Glutamatergic neuron (in vitro differentiated cells): ENCODE measurements at regions not wholly inside any gene's neighbourhood (a gene's known extent, or its start where the extent isn't known, plus 50 kb on each side); places are given as distances from the start of the nearest gene placed in this dataset.
A peak's percentile ranks its signal among the peaks of the same experiment; 100 is the strongest.

ENCODE experiments used
- DNase-seq: peaks from one replicate; pipeline ENCODE4 v3.0.0; 2022
- H3K27ac Mint-ChIP-seq: one replicate; pipeline ENCODE4 v1.8.0; 2020; ENCODE audit warnings: mild to moderate bottlenecking, mixed read lengths, inconsistent platforms; ENCODE audit not compliant: unreplicated experiment
- H3K27me3 Mint-ChIP-seq: one replicate; pipeline ENCODE4 v1.8.0; 2020; ENCODE audit warnings: mild to moderate bottlenecking, moderate library complexity, mixed read lengths, inconsistent platforms; ENCODE audit not compliant: unreplicated experiment
- H3K36me3 Mint-ChIP-seq: one replicate; pipeline ENCODE4 v1.8.0; 2020; ENCODE audit warnings: mild to moderate bottlenecking, mixed read lengths, inconsistent platforms; ENCODE audit not compliant: unreplicated experiment
- H3K4me1 Mint-ChIP-seq: one replicate; pipeline ENCODE4 v1.8.0; 2020; ENCODE audit warnings: mild to moderate bottlenecking, low read depth, mixed read lengths, inconsistent platforms; ENCODE audit not compliant: unreplicated experiment
- H3K4me3 Mint-ChIP-seq: one replicate; pipeline ENCODE4 v1.8.0; 2020; ENCODE audit warnings: mild to moderate bottlenecking, mixed read lengths, inconsistent platforms; ENCODE audit not compliant: unreplicated experiment
- H3K9me3 Mint-ChIP-seq: one replicate; pipeline ENCODE4 v1.8.0; 2020; ENCODE audit warnings: mild to moderate bottlenecking, moderate library complexity, mixed read lengths, inconsistent platforms; ENCODE audit not compliant: unreplicated experiment
- CTCF ChIP-seq: fragments of 200-600 bp; sonication (generic); IDR thresholded peaks from one replicate; pipeline ENCODE4 v1.5.0; 2021; ENCODE audit not compliant: partially characterized antibody, unreplicated experiment

GRCh38 chr5:96300976-96301375 lies 132.1 kb downstream of the PCSK1 start:
- no peak overlapping the region for H3K4me3 Mint-ChIP-seq
- H3K36me3 Mint-ChIP-seq = peaks cover 22% of the 10 kb centered on the region
- TF ChIP-seq CTCF = no peak
- peaks cover 2% of the 10 kb centered on the region for H3K27me3 Mint-ChIP-seq
- peaks cover 9% of the 10 kb centered on the region for H3K4me1 Mint-ChIP-seq
- peaks cover 2% of the 10 kb centered on the region for H3K9me3 Mint-ChIP-seq
- no peak overlapping the region for H3K27ac Mint-ChIP-seq
- no peak for DNase-seq

- H3K4me3 Mint-ChIP-seq = no peak overlapping the region
- H3K9me3 Mint-ChIP-seq = peaks cover 2% of the 10 kb centered on the region
- H3K27me3 Mint-ChIP-seq = peaks cover 2% of the 10 kb centered on the region
- peak overlapping the region; percentile 79 for H3K27ac Mint-ChIP-seq
- DNase-seq = no peak
- peaks cover 9% of the 10 kb centered on the region for H3K4me1 Mint-ChIP-seq
- TF ChIP-seq CTCF = no peak
- H3K36me3 Mint-ChIP-seq = peaks cover 11% of the 10 kb centered on the region
These were observed 135.2 kb downstream of the PCSK1 start for GRCh38 chr5:96297867-96298266.

GRCh38 chr5:96297290-96297689 lies 135.8 kb downstream of the PCSK1 start:
- H3K9me3 Mint-ChIP-seq = peaks cover 3% of the 10 kb centered on the region

GRCh38 chr5:96294884-96295202 lies 138.2 kb downstream of the PCSK1 start:
- no peak overlapping the region for H3K27ac Mint-ChIP-seq
- peaks cover 9% of the 10 kb centered on the region for H3K4me1 Mint-ChIP-seq
- H3K27me3 Mint-ChIP-seq = peaks cover 2% of the 10 kb centered on the region
- no peak for TF ChIP-seq CTCF
- DNase-seq = no peak
- H3K4me3 Mint-ChIP-seq = no peak overlapping the region
- H3K36me3 Mint-ChIP-seq = peaks cover 3% of the 10 kb centered on the region
- H3K9me3 Mint-ChIP-seq = peaks cover 3% of the 10 kb centered on the region

More at GRCh38 chr5:96297290-96297689, 135.8 kb downstream of the PCSK1 start:
- Mint-ChIP-seq H3K4me1 (peaks cover 9% of the 10 kb centered on the region), H3K27me3 (peaks cover 2% of the 10 kb centered on the region), H3K4me3 (no peak overlapping the region), H3K27ac (peak overlapping the region; percentile 79), H3K36me3 (peaks cover 9% of the 10 kb centered on the region)
- DNase-seq = peak; percentile 46
- no peak for TF ChIP-seq CTCF

GRCh38 chr5:96293966-96294883 lies 138.8 kb downstream of the PCSK1 start:
- Mint-ChIP-seq H3K4me1 (peaks cover 9% of the 10 kb centered on the region), H3K4me3 (no peak overlapping the region), H3K36me3 (peaks cover 3% of the 10 kb centered on the region), H3K27ac (no peak overlapping the region), H3K27me3 (no peaks in the 10 kb centered on the region), H3K9me3 (peaks cover 3% of the 10 kb centered on the region)
- DNase-seq = no peak
- no peak for TF ChIP-seq CTCF
